Activated T-helper 1 cell treated with anti-CD3 and anti-CD28 coated beads, Interleukin-2, amount 50 U/mL, for 16 hours (primary cell): ENCODE measurements at regions not wholly inside any gene's neighbourhood (a gene's known extent, or its start where the extent isn't known, plus 50 kb on each side); places are given as distances from the start of the nearest gene placed in this dataset.
"Not testable (repeated sequence)": the region's sequence is repeated elsewhere in the genome, so short reads cannot be mapped to it uniquely, and the experiment has no call there.

Experiments
- DNase-seq, 2 donors: peaks; one replicate each; pipeline ENCODE4 v3.0.0-alpha.2; 2020; ENCODE audit warnings: low read depth in 1 of 2, low spot score in 1 of 2

- DNase-seq: no peak
Observed at GRCh38 chrX:104513162-104513561, 52.8 kb upstream of the IL1RAPL2 start.

GRCh38 chrX:104510801-104511200, 55.2 kb upstream of the IL1RAPL2 start:
- no peak for DNase-seq

GRCh38 chrX:104502460-104502859, 63.5 kb upstream of the IL1RAPL2 start:
- DNase-seq: no peak

- no peak for DNase-seq
Observed at GRCh38 chrX:104488811-104489210, 77.2 kb upstream of the IL1RAPL2 start.

GRCh38 chrX:104486691-104487090, 79.3 kb upstream of the IL1RAPL2 start:
- DNase-seq: no peak

GRCh38 chrX:104482757-104483156, 83.2 kb upstream of the IL1RAPL2 start:
- no peak for DNase-seq

GRCh38 chrX:104469771-104470170, 96.2 kb upstream of the IL1RAPL2 start:
- no peak for DNase-seq

- no peak for DNase-seq
Observed at GRCh38 chrX:104459796-104460195, 106.2 kb upstream of the IL1RAPL2 start.

GRCh38 chrX:104457130-104457529, 108.9 kb upstream of the IL1RAPL2 start:
- not testable (repeated sequence) for DNase-seq

- DNase-seq: no peak
Observed at GRCh38 chrX:104450316-104450715, 115.7 kb upstream of the IL1RAPL2 start.

GRCh38 chrX:104445591-104445990, 120.4 kb upstream of the IL1RAPL2 start:
- DNase-seq: no peak

GRCh38 chrX:104435249-104435648, 130.8 kb upstream of the IL1RAPL2 start:
- no peak for DNase-seq

GRCh38 chrX:104432321-104432720, 133.7 kb upstream of the IL1RAPL2 start:
- no peak for DNase-seq

- no peak for DNase-seq
Observed at GRCh38 chrX:104430742-104431119, 135.3 kb upstream of the IL1RAPL2 start.

- DNase-seq: no peak
Observed at GRCh38 chrX:104430072-104430741, 135.8 kb upstream of the IL1RAPL2 start.

- DNase-seq: no peak
Observed at GRCh38 chrX:104428231-104428630, 137.8 kb upstream of the IL1RAPL2 start.

- no peak for DNase-seq
Observed at GRCh38 chrX:104427693-104428092, 138.3 kb upstream of the IL1RAPL2 start.

GRCh38 chrX:104427073-104427472, 138.9 kb upstream of the IL1RAPL2 start:
- no peak for DNase-seq

- no peak for DNase-seq
Observed at GRCh38 chrX:104420907-104421306, 145.1 kb upstream of the IL1RAPL2 start.

GRCh38 chrX:104419926-104420325, 146.1 kb upstream of the IL1RAPL2 start:
- no peak for DNase-seq

- no peak for DNase-seq
Observed at GRCh38 chrX:104419211-104419610, 146.8 kb upstream of the IL1RAPL2 start.

- no peak for DNase-seq
Observed at GRCh38 chrX:104411800-104412199, 154.2 kb upstream of the IL1RAPL2 start.

GRCh38 chrX:104400387-104400786, 145.7 kb upstream of the ESX1 start:
- DNase-seq: no peak
